Liver (tissue), 8 donors: ENCODE measurements at regions not wholly inside any gene's neighbourhood (a gene's known extent, or its start where the extent isn't known, plus 50 kb on each side); places are given as distances from the start of the nearest gene placed in this dataset.

Experiments
- DNase-seq: peaks from one replicate; pipeline ENCODE4 v3.0.0-alpha.2; 2017; ENCODE audit warnings: low spot score
- H3K27ac ChIP-seq, 2 donors: one replicate each; pipeline ENCODE4 v1.7.0; 2013; ENCODE audit warnings: inconsistent platforms in 2 of 2, low read length in 2 of 2, control low read depth in 1 of 2, low read depth in 1 of 2, mild to moderate bottlenecking in 1 of 2
- H3K27me3 ChIP-seq, 4 donors: one replicate each; pipeline versions ENCODE4 v1.6.1 to v1.7.0; 2013; ENCODE audit warnings: low read length in 3 of 4, inconsistent platforms in 1 of 4, mild to moderate bottlenecking in 1 of 4, moderate library complexity in 1 of 4; ENCODE audit not compliant: control insufficient read depth in 4 of 4, insufficient read depth in 4 of 4
- H3K36me3 ChIP-seq, 4 donors: one replicate each; pipeline versions ENCODE4 v1.6.1 to v1.7.0; 2013; ENCODE audit warnings: low read length in 3 of 4, mild to moderate bottlenecking in 3 of 4, low read depth in 1 of 4, moderate library complexity in 1 of 4; ENCODE audit not compliant: control insufficient read depth in 4 of 4, insufficient read depth in 3 of 4
- H3K4me1 ChIP-seq, 4 donors: one replicate each; pipeline versions ENCODE4 v1.6.1 to v1.7.0; 2013; ENCODE audit warnings: low read length in 3 of 4, mild to moderate bottlenecking in 3 of 4, moderate library complexity in 1 of 4; ENCODE audit not compliant: control insufficient read depth in 4 of 4, insufficient read depth in 4 of 4
- H3K4me3 ChIP-seq, 3 donors: one replicate each; pipeline versions ENCODE4 v1.6.1 to v1.7.0; 2013; ENCODE audit warnings: low read length in 3 of 3, control low read depth in 1 of 3, low read depth in 1 of 3, mild to moderate bottlenecking in 1 of 3
- H3K9ac ChIP-seq, 2 donors: one replicate each; pipeline ENCODE4 v1.7.0; 2013; ENCODE audit warnings: low read length in 2 of 2, mild to moderate bottlenecking in 2 of 2, moderate library complexity in 2 of 2, control low read depth in 1 of 2, low read depth in 1 of 2
- H3K9me3 ChIP-seq, 4 donors: one replicate each; pipeline versions ENCODE4 v1.6.1 to v1.7.0; 2013; ENCODE audit warnings: low read length in 3 of 4; ENCODE audit not compliant: control insufficient read depth in 4 of 4
- EGR1 ChIP-seq, 2 donors: IDR thresholded peaks; 2 replicates each; pipeline ENCODE4 v1.6.1; 2016 to 2018; ENCODE audit warnings: antibody characterized with exemption in 2 of 2, low read depth in 2 of 2
- FOXA2 ChIP-seq: IDR thresholded peaks from 2 replicates; pipeline ENCODE4 v1.6.1; 2016; ENCODE audit warnings: antibody characterized with exemption
- GABPA ChIP-seq, 2 donors: IDR thresholded peaks in 1 of 2; conservative IDR thresholded peaks in 1 of 2; 2 replicates each; pipeline ENCODE4 v1.6.1; 2016; ENCODE audit warnings: antibody characterized with exemption in 2 of 2, mild to moderate bottlenecking in 1 of 2, moderate library complexity in 1 of 2
- HNF4A ChIP-seq, 2 donors: conservative IDR thresholded peaks; 2 replicates each; pipeline ENCODE4 v1.6.1; 2016; ENCODE audit warnings: antibody characterized with exemption in 2 of 2, mild to moderate bottlenecking in 2 of 2
- HNF4G ChIP-seq: IDR thresholded peaks from 2 replicates; pipeline ENCODE4 v1.6.1; 2016; ENCODE audit warnings: antibody characterized with exemption
- NR2F2 ChIP-seq: IDR thresholded peaks from 2 replicates; pipeline ENCODE4 v1.6.1; 2016; ENCODE audit warnings: antibody characterized with exemption
- RAD21 ChIP-seq, 2 donors: IDR thresholded peaks; 2 replicates each; pipeline ENCODE4 v1.6.1; 2016; ENCODE audit warnings: antibody characterized with exemption in 2 of 2, mild to moderate bottlenecking in 2 of 2
- RXRA ChIP-seq, 2 donors: IDR thresholded peaks; 2 replicates each; pipeline ENCODE4 v1.6.1; 2017 to 2018; ENCODE audit warnings: antibody characterized with exemption in 2 of 2, mild to moderate bottlenecking in 1 of 2
- SP1 ChIP-seq: IDR thresholded peaks from 2 replicates; pipeline ENCODE4 v1.6.1; 2018; ENCODE audit warnings: antibody characterized with exemption, mild to moderate bottlenecking
- TAF1 ChIP-seq: conservative IDR thresholded peaks from 2 replicates; pipeline ENCODE4 v1.6.1; 2016; ENCODE audit warnings: antibody characterized with exemption, mild to moderate bottlenecking
- YY1 ChIP-seq: IDR thresholded peaks from 2 replicates; pipeline ENCODE4 v1.6.1; 2016; ENCODE audit warnings: antibody characterized with exemption, mild to moderate bottlenecking
- WGBS: extraction: QIAGEN DNeasy Blood & Tissue Kit; methylation state at CpG from one replicate; pipeline ENCODE4 v1.1.7; 2013; 5-methylcytosine and 5-hydroxymethylcytosine counted together
- TF ChIP-seq, protein P1 (sequence below): IDR thresholded peaks from 2 replicates; pipeline ENCODE4 v1.6.1; 2016; ENCODE audit warnings: antibody characterized with exemption
- TF ChIP-seq, protein P2 (sequence below): fragments of 150-350 bp; IDR thresholded peaks from 2 replicates; pipeline ENCODE4 v1.5.1; 2017; ENCODE audit warnings: improper control_type of control experiment, low read depth, low read length; ENCODE audit not compliant: missing input control
- TF ChIP-seq, protein P3 (sequence below): IDR thresholded peaks from 2 replicates; pipeline ENCODE4 v1.6.1; 2016; ENCODE audit warnings: antibody characterized with exemption
- TF ChIP-seq, protein P4 (sequence below): IDR thresholded peaks from 2 replicates; pipeline ENCODE4 v1.6.1; 2016; ENCODE audit warnings: antibody characterized with exemption
- TF ChIP-seq, protein P5 (sequence below): IDR thresholded peaks from 2 replicates; pipeline ENCODE4 v1.6.1; 2016; ENCODE audit warnings: antibody characterized with exemption, mild to moderate bottlenecking
- donor health status: healthy.
- donor health status: healthy.
- donor health status: healthy.
- donor health status: healthy.
- donor health status: healthy.

DNA sequence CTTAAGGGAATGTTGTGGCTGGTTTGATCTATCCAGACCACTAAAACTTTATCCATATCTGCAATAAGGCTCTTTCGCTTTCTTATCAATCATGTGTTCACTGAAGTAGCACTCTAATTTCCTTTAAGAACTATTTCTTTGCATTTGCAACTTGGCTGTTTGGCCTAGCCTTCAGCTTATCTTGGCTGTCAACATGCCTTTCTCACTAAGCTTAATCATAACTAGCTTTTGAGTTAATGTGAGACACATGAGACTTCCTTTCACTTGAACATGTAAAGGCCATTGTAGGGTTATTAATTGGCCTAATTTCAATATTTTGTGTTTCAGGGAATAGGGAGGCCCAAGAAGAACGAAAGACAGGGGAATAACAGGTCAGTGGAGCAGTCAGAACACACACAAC, 124.7 kb downstream of the TNFSF18 start:
- no peaks in the 10 kb centered on the region for H3K4me1 ChIP-seq
- no peak for DNase-seq
- H3K9ac ChIP-seq: no peak overlapping the region
- no peaks in the 10 kb centered on the region for H3K27me3 ChIP-seq
- H3K36me3 ChIP-seq: no peaks in the 10 kb centered on the region
- H3K4me3 ChIP-seq: no peak overlapping the region
- WGBS: 81% methylated on average over 2 of the region's 2 CpGs
- no peaks in the 10 kb centered on the region for H3K9me3 ChIP-seq
- H3K27ac ChIP-seq: no peak overlapping the region
- TF ChIP-seq, protein P1, sequence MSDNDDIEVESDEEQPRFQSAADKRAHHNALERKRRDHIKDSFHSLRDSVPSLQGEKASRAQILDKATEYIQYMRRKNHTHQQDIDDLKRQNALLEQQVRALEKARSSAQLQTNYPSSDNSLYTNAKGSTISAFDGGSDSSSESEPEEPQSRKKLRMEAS: no peak
- TF ChIP-seq, protein P2, sequence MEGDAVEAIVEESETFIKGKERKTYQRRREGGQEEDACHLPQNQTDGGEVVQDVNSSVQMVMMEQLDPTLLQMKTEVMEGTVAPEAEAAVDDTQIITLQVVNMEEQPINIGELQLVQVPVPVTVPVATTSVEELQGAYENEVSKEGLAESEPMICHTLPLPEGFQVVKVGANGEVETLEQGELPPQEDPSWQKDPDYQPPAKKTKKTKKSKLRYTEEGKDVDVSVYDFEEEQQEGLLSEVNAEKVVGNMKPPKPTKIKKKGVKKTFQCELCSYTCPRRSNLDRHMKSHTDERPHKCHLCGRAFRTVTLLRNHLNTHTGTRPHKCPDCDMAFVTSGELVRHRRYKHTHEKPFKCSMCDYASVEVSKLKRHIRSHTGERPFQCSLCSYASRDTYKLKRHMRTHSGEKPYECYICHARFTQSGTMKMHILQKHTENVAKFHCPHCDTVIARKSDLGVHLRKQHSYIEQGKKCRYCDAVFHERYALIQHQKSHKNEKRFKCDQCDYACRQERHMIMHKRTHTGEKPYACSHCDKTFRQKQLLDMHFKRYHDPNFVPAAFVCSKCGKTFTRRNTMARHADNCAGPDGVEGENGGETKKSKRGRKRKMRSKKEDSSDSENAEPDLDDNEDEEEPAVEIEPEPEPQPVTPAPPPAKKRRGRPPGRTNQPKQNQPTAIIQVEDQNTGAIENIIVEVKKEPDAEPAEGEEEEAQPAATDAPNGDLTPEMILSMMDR: no peak
- TF ChIP-seq, protein P3, sequence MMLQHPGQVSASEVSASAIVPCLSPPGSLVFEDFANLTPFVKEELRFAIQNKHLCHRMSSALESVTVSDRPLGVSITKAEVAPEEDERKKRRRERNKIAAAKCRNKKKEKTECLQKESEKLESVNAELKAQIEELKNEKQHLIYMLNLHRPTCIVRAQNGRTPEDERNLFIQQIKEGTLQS: no peak
- TF ChIP-seq RXRA (IDR thresholded peaks at IDR 0.05): no peak
- TF ChIP-seq GABPA (IDR thresholded peaks at IDR 0.05 in 1 of 2, conservative IDR thresholded peaks at IDR 0.05 in 1 of 2): no peak
- TF ChIP-seq HNF4A (conservative IDR thresholded peaks at IDR 0.05): no peak
- no peak for TF ChIP-seq YY1
- TF ChIP-seq, protein P4, sequence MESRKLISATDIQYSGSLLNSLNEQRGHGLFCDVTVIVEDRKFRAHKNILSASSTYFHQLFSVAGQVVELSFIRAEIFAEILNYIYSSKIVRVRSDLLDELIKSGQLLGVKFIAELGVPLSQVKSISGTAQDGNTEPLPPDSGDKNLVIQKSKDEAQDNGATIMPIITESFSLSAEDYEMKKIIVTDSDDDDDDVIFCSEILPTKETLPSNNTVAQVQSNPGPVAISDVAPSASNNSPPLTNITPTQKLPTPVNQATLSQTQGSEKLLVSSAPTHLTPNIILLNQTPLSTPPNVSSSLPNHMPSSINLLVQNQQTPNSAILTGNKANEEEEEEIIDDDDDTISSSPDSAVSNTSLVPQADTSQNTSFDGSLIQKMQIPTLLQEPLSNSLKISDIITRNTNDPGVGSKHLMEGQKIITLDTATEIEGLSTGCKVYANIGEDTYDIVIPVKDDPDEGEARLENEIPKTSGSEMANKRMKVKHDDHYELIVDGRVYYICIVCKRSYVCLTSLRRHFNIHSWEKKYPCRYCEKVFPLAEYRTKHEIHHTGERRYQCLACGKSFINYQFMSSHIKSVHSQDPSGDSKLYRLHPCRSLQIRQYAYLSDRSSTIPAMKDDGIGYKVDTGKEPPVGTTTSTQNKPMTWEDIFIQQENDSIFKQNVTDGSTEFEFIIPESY: no peak
- no peak for TF ChIP-seq FOXA2
- TF ChIP-seq NR2F2: no peak
- TF ChIP-seq EGR1 (IDR thresholded peaks at IDR 0.05; ENCODE audit: low read depth in 2 of 2): no peak

DNA sequence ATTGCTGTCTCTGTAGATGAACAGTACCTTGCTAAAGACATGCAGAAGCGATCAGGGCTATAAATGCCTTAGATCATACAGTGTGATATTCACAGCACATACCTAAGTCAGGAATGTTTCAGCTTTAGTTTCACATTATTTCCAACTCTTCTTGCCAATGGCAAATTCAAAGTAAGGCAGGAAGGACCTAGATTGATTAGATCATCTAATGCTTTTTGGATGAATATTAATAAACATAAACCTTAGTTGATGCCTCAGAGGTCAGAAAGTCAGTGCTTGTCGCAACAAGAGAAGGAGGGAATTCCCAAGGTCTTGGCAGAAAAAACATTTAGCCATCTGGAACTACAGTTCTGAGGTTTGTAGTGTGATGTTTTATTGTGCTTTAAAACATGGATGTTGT, 122.3 kb downstream of the TNFSF18 start:
- H3K9ac ChIP-seq: no peak overlapping the region
- no peak overlapping the region for H3K4me3 ChIP-seq
- no peaks in the 10 kb centered on the region for H3K9me3 ChIP-seq
- H3K4me1 ChIP-seq: no peaks in the 10 kb centered on the region
- no peaks in the 10 kb centered on the region for H3K36me3 ChIP-seq
- no peak overlapping the region for H3K27ac ChIP-seq
- TF ChIP-seq HNF4G (no peak), HNF4A (conservative IDR thresholded peaks at IDR 0.05) (no peak), SP1 (no peak), RXRA (IDR thresholded peaks at IDR 0.05) (no peak), FOXA2 (no peak), EGR1 (IDR thresholded peaks at IDR 0.05; ENCODE audit: low read depth in 2 of 2) (no peak), TAF1 (no peak), NR2F2 (no peak), RAD21 (IDR thresholded peaks at IDR 0.05) (no peak), GABPA (IDR thresholded peaks at IDR 0.05 in 1 of 2, conservative IDR thresholded peaks at IDR 0.05 in 1 of 2) (no peak), YY1 (no peak)
- TF ChIP-seq, protein P4: no peak
- TF ChIP-seq, protein P1: no peak
- TF ChIP-seq, protein P3: no peak
- TF ChIP-seq, protein P2: no peak
- TF ChIP-seq, protein P5, sequence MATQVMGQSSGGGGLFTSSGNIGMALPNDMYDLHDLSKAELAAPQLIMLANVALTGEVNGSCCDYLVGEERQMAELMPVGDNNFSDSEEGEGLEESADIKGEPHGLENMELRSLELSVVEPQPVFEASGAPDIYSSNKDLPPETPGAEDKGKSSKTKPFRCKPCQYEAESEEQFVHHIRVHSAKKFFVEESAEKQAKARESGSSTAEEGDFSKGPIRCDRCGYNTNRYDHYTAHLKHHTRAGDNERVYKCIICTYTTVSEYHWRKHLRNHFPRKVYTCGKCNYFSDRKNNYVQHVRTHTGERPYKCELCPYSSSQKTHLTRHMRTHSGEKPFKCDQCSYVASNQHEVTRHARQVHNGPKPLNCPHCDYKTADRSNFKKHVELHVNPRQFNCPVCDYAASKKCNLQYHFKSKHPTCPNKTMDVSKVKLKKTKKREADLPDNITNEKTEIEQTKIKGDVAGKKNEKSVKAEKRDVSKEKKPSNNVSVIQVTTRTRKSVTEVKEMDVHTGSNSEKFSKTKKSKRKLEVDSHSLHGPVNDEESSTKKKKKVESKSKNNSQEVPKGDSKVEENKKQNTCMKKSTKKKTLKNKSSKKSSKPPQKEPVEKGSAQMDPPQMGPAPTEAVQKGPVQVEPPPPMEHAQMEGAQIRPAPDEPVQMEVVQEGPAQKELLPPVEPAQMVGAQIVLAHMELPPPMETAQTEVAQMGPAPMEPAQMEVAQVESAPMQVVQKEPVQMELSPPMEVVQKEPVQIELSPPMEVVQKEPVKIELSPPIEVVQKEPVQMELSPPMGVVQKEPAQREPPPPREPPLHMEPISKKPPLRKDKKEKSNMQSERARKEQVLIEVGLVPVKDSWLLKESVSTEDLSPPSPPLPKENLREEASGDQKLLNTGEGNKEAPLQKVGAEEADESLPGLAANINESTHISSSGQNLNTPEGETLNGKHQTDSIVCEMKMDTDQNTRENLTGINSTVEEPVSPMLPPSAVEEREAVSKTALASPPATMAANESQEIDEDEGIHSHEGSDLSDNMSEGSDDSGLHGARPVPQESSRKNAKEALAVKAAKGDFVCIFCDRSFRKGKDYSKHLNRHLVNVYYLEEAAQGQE: no peak
- H3K27me3 ChIP-seq: no peaks in the 10 kb centered on the region
- 88% methylated on average over 2 of the region's 2 CpGs for WGBS
- no peak for DNase-seq
